Gastrocnemius medialis (tissue), 4 donors: ENCODE measurements at regions not wholly inside any gene's neighbourhood (a gene's known extent, or its start where the extent isn't known, plus 50 kb on each side); places are given as distances from the start of the nearest gene placed in this dataset.

ENCODE experiments used
- POLR2A ChIP-seq, 2 donors: fragments of 450-650 bp; IDR thresholded peaks; one replicate each; pipeline ENCODE4 v1.6.1; 2017; ENCODE audit warnings: antibody characterized with exemption in 2 of 2, mild to moderate bottlenecking in 2 of 2, moderate library complexity in 2 of 2
- TF ChIP-seq, protein P1 (sequence below), 5 experiments: fragments of 450-650 bp in 3 of 5; fragments of 200-600 bp in 2 of 5; sonication (generic) in 2 of 5; IDR thresholded peaks in 4 of 5; conservative IDR thresholded peaks in 1 of 5; 1 replicate in 4 of 5; 2 replicates in 1 of 5; pipeline ENCODE4 v1.5.1; 2016 to 2019; ENCODE audit warnings: antibody characterized with exemption in 5 of 5, mild to moderate bottlenecking in 3 of 5, moderate library complexity in 3 of 5

- TF ChIP-seq, protein P1, sequence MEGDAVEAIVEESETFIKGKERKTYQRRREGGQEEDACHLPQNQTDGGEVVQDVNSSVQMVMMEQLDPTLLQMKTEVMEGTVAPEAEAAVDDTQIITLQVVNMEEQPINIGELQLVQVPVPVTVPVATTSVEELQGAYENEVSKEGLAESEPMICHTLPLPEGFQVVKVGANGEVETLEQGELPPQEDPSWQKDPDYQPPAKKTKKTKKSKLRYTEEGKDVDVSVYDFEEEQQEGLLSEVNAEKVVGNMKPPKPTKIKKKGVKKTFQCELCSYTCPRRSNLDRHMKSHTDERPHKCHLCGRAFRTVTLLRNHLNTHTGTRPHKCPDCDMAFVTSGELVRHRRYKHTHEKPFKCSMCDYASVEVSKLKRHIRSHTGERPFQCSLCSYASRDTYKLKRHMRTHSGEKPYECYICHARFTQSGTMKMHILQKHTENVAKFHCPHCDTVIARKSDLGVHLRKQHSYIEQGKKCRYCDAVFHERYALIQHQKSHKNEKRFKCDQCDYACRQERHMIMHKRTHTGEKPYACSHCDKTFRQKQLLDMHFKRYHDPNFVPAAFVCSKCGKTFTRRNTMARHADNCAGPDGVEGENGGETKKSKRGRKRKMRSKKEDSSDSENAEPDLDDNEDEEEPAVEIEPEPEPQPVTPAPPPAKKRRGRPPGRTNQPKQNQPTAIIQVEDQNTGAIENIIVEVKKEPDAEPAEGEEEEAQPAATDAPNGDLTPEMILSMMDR (IDR thresholded peaks at IDR 0.05 in 4 of 5, conservative IDR thresholded peaks at IDR 0.05 in 1 of 5): no peak
- TF ChIP-seq POLR2A (IDR thresholded peaks at IDR 0.05): no peak
Measured at GRCh38 chr20:52649727-52650126, 322.4 kb upstream of the TSHZ2 start.
